ENCODE measurements at regions not wholly inside any gene's neighbourhood (a gene's known extent, or its start where the extent isn't known, plus 50 kb on each side); places are given as distances from the start of the nearest gene placed in this dataset.

DNA sequence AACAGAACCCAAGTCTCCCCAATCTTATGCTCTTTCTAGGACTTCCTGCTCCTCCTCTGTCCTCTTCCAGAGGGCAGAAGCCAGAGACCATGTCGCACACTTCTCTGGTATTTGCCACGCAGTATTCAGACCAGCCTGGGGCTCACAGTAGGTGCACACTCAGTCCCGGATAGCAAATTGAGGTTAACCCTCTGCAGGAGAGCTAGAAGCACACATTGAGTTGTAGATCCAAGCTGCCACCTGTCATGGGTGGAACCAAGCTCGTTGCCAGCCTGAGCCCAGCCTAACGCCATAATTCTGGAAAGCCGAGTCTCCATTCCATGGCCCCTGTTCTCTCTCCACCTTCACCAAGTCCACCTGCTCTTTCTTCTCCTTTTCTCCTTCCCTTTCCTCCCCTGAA is 562.1 kb downstream of the BUD13 start:
- TF ChIP-seq, protein P1, sequence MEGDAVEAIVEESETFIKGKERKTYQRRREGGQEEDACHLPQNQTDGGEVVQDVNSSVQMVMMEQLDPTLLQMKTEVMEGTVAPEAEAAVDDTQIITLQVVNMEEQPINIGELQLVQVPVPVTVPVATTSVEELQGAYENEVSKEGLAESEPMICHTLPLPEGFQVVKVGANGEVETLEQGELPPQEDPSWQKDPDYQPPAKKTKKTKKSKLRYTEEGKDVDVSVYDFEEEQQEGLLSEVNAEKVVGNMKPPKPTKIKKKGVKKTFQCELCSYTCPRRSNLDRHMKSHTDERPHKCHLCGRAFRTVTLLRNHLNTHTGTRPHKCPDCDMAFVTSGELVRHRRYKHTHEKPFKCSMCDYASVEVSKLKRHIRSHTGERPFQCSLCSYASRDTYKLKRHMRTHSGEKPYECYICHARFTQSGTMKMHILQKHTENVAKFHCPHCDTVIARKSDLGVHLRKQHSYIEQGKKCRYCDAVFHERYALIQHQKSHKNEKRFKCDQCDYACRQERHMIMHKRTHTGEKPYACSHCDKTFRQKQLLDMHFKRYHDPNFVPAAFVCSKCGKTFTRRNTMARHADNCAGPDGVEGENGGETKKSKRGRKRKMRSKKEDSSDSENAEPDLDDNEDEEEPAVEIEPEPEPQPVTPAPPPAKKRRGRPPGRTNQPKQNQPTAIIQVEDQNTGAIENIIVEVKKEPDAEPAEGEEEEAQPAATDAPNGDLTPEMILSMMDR (IDR thresholded peaks at IDR 0.05): no peak
- TF ChIP-seq POLR2A (IDR thresholded peaks at IDR 0.05): no peak
